ENCODE measurements at regions not wholly inside any gene's neighbourhood (a gene's known extent, or its start where the extent isn't known, plus 50 kb on each side); places are given as distances from the start of the nearest gene placed in this dataset.
"Not testable (repeated sequence)": the region's sequence is repeated elsewhere in the genome, so short reads cannot be mapped to it uniquely, and the experiment has no call there.

DNA sequence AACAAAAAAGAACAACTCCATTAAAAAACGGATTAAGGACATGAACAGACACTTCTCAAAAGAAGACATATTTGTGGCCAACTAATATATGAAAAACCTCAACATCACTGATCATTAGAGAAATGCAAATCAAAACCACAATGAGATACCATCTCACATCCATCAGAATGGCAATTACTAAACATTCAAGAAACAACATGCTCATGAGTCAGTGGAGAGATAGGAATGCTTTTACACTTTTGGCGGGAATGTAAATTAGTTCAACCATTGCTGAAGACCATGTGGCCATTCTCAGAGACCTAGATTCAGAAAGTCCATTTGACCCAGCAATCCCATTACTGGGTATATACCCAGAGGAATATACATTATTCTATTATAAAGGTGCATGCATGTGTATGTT, 1442.6 kb upstream of the B3GALT2 start:
- no peak overlapping the region for H3K27ac ChIP-seq (ENCODE audit: low read depth in 1 of 3, low read length in 2 of 3)
- DNase-seq: no peak
- H3K9me3 ChIP-seq (ENCODE audit: control insufficient read depth in 2 of 2, insufficient read depth in 1 of 2, low read depth in 1 of 2, low read length in 1 of 2): peaks cover 0 to 4% of the 10 kb centered on the region in 2 donors
- no peaks in the 10 kb centered on the region for H3K36me3 ChIP-seq (ENCODE audit: control insufficient read depth in 3 of 3, insufficient read depth in 2 of 3, low read depth in 1 of 3, low read length in 3 of 3)
- H3K4me3 ChIP-seq (ENCODE audit: low read depth in 1 of 3, low read length in 3 of 3): no peak overlapping the region
- FAIRE-seq: no peak
- H3K4me1 ChIP-seq (ENCODE audit: control insufficient read depth in 3 of 3, insufficient read depth in 2 of 3, low read depth in 1 of 3, low read length in 2 of 3): no peaks in the 10 kb centered on the region
- H3K27me3 ChIP-seq (ENCODE audit: control insufficient read depth in 3 of 3, insufficient read depth in 3 of 3, low read length in 3 of 3): no peaks in the 10 kb centered on the region
- WGBS, 3 donors: 73 to 80% (median 77%) methylated on average over 2 of the region's 2 CpGs

DNA sequence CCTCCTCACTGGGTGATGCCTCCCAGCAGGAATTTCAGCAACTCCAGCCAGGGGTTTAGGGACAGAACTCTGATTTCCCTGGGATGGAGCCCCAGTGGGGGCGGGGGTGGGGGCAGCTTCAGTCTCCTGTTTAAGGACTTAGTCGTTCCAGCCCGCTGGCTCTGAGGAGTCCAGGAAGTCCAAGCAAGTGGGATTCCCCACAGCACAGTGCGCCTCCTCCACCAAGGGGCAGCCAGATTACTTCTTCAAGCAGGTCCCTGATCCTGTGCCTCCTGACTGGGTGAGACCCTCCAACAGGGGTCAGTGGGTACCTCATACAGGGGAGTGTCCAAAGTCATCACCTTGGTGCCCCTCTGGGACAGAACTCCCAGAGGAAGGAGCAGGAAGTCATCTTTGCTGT, 1438.4 kb upstream of the B3GALT2 start:
- H3K4me3 ChIP-seq (ENCODE audit: low read depth in 1 of 3, low read length in 3 of 3): no peak overlapping the region
- H3K27ac ChIP-seq (ENCODE audit: low read depth in 1 of 3, low read length in 2 of 3): no peak overlapping the region
- H3K36me3 ChIP-seq (ENCODE audit: control insufficient read depth in 3 of 3, insufficient read depth in 2 of 3, low read depth in 1 of 3, low read length in 3 of 3): no peaks in the 10 kb centered on the region
- DNase-seq: no peak
- WGBS, 3 donors: 91 to 93% (median 93%) methylated on average over 4 of the region's 4 CpGs
- no peak for FAIRE-seq
- H3K27me3 ChIP-seq (ENCODE audit: control insufficient read depth in 3 of 3, insufficient read depth in 3 of 3, low read length in 3 of 3): no peaks in the 10 kb centered on the region
- H3K4me1 ChIP-seq (ENCODE audit: control insufficient read depth in 3 of 3, insufficient read depth in 2 of 3, low read depth in 1 of 3, low read length in 2 of 3): no peaks in the 10 kb centered on the region
- H3K9me3 ChIP-seq (ENCODE audit: control insufficient read depth in 2 of 2, insufficient read depth in 1 of 2, low read depth in 1 of 2, low read length in 1 of 2): peaks cover 0 to 4% of the 10 kb centered on the region in 2 donors

DNA sequence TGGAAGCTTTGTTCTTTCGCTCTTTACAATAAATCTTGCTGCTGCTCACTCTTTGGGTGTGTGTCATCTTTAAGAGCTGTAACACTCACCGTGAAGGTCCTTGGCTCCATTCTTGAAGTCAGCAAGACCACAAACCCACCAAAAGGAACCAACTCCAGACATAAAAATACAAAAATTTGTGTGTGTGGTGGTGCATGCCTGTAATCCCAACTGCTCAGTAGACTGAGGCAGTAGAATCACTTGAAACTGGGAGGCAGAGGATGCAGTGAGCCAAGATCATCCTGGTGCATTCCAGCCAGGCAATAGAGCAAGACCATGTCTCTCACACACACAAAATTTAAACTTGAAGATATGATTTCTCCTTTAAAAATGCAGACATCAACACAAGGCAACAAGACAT, 1431.7 kb upstream of the B3GALT2 start:
- FAIRE-seq (no peak), DNase-seq (no peak)
- Histone ChIP-seq H3K36me3 (ENCODE audit: control insufficient read depth in 3 of 3, insufficient read depth in 2 of 3, low read depth in 1 of 3, low read length in 3 of 3) (no peaks in the 10 kb centered on the region), H3K27ac (ENCODE audit: low read depth in 1 of 3, low read length in 2 of 3) (no peak overlapping the region), H3K4me3 (ENCODE audit: low read depth in 1 of 3, low read length in 3 of 3) (no peak overlapping the region), H3K4me1 (ENCODE audit: control insufficient read depth in 3 of 3, insufficient read depth in 2 of 3, low read depth in 1 of 3, low read length in 2 of 3) (no peaks in the 10 kb centered on the region), H3K9me3 (ENCODE audit: control insufficient read depth in 2 of 2, insufficient read depth in 1 of 2, low read depth in 1 of 2, low read length in 1 of 2) (peaks cover 0 to 6% of the 10 kb centered on the region in 2 donors), H3K27me3 (ENCODE audit: control insufficient read depth in 3 of 3, insufficient read depth in 3 of 3, low read length in 3 of 3) (no peaks in the 10 kb centered on the region)
- 70 to 94% (median 88%) methylated on average over 2 of the region's 2 CpGs for WGBS, 3 donors

DNA sequence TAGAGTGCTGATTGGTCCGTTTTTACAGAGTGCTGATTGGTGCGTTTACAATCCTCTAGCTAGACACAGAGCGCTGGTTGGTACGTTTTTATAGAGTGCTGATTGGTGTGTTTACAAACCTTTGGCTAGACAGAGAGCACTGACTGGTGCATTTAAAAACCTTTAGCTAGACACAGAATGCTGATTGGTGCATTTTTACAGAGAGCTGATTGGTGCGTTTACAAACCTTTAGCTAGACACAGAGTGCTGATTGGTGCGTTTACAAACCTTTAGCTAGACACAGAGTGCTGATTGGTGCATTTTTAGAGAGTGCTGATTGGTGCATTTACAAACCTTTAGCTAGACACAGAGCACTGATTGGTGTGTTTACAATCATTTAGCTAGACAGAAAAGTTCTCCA, 1430.9 kb upstream of the B3GALT2 start:
- H3K9me3 ChIP-seq (ENCODE audit: control insufficient read depth in 2 of 2, insufficient read depth in 1 of 2, low read depth in 1 of 2, low read length in 1 of 2); FAIRE-seq; H3K27ac ChIP-seq (ENCODE audit: low read depth in 1 of 3, low read length in 2 of 3); H3K36me3 ChIP-seq (ENCODE audit: control insufficient read depth in 3 of 3, insufficient read depth in 2 of 3, low read depth in 1 of 3, low read length in 3 of 3); DNase-seq; H3K4me3 ChIP-seq (ENCODE audit: low read depth in 1 of 3, low read length in 3 of 3); H3K4me1 ChIP-seq (ENCODE audit: control insufficient read depth in 3 of 3, insufficient read depth in 2 of 3, low read depth in 1 of 3, low read length in 2 of 3); H3K27me3 ChIP-seq (ENCODE audit: control insufficient read depth in 3 of 3, insufficient read depth in 3 of 3, low read length in 3 of 3): not testable (repeated sequence)
- 85 to 93% (median 89%) methylated on average over 6 of the region's 6 CpGs for WGBS, 3 donors

DNA sequence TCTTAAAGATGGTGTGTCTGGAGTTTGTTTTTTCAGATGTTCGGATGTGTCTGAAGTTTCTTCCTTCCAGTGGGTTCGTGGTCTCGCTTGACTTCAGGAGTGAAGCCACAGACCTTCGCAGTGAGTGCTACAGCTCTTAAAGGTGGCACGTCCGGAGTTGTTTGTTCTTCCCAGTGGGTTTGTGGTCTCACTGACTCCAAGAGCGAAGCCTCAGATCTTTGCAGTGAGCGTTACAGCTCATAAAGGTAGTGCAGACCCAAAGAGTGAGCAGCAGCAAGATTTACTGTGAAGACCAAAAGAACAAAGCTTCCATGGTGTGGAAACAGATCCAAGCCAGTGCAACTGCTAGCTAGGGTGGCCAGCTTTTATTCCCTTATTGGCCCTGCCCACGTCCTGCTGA, 1430.4 kb upstream of the B3GALT2 start:
- Histone ChIP-seq H3K27ac (ENCODE audit: low read depth in 1 of 3, low read length in 2 of 3) (no peak overlapping the region), H3K4me3 (ENCODE audit: low read depth in 1 of 3, low read length in 3 of 3) (no peak overlapping the region), H3K9me3 (ENCODE audit: control insufficient read depth in 2 of 2, insufficient read depth in 1 of 2, low read depth in 1 of 2, low read length in 1 of 2) (peaks cover 0 to 6% of the 10 kb centered on the region in 2 donors), H3K36me3 (ENCODE audit: control insufficient read depth in 3 of 3, insufficient read depth in 2 of 3, low read depth in 1 of 3, low read length in 3 of 3) (no peaks in the 10 kb centered on the region), H3K4me1 (ENCODE audit: control insufficient read depth in 3 of 3, insufficient read depth in 2 of 3, low read depth in 1 of 3, low read length in 2 of 3) (no peaks in the 10 kb centered on the region), H3K27me3 (ENCODE audit: control insufficient read depth in 3 of 3, insufficient read depth in 3 of 3, low read length in 3 of 3) (no peaks in the 10 kb centered on the region)
- DNase-seq (no peak), FAIRE-seq (no peak)
- WGBS, 3 donors: 74 to 88% (median 82%) methylated on average over 9 of the region's 9 CpGs

DNA sequence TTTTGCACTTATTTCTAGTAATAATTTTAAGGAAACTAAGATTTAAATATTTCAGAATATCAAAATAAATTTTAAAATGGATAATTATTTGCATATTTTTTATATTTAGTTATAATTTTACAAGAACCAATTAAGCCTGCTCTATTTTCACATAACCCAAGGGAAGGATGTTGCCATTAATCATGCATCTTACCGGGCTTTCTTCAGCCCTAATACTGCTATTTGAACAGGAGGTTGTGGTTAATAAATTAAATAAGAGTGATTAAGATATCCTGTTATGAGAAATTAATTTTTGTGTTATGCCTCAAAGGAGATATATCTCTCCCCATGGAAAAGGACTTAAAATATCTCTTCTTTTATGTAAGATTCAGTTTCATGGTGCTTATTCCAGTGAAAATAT, 1415.8 kb upstream of the B3GALT2 start:
- DNase-seq (no peak), FAIRE-seq (no peak)
- 73 to 81% (median 79%) methylated on average over 1 of the region's 1 CpG for WGBS, 3 donors
- H3K27me3 ChIP-seq (ENCODE audit: control insufficient read depth in 3 of 3, insufficient read depth in 3 of 3, low read length in 3 of 3): no peaks in the 10 kb centered on the region
- H3K4me3 ChIP-seq (ENCODE audit: low read depth in 1 of 3, low read length in 3 of 3): no peak overlapping the region
- no peaks in the 10 kb centered on the region for H3K4me1 ChIP-seq (ENCODE audit: control insufficient read depth in 3 of 3, insufficient read depth in 2 of 3, low read depth in 1 of 3, low read length in 2 of 3)
- no peak overlapping the region for H3K27ac ChIP-seq (ENCODE audit: low read depth in 1 of 3, low read length in 2 of 3)
- no peaks in the 10 kb centered on the region for H3K36me3 ChIP-seq (ENCODE audit: control insufficient read depth in 3 of 3, insufficient read depth in 2 of 3, low read depth in 1 of 3, low read length in 3 of 3)
- no peaks in the 10 kb centered on the region for H3K9me3 ChIP-seq (ENCODE audit: control insufficient read depth in 2 of 2, insufficient read depth in 1 of 2, low read depth in 1 of 2, low read length in 1 of 2)

DNA sequence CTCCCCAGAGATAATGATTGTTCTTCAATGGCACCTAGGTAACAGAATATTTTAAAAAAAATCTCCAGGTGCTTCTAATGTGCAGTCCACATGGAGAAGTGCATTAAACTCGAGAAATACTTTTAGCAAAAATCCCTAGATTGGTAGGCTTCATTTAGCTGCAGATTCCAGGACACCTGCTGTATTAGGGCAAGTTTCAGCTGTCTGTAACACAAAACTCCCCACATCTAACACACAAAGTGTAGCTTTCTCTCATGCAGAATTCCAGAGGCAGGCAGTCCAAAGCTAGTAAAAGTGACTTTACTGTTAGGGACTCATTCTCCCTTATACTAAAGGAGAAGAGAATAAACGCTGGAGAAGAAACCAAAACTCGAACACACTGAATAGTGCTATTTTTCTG, 1414.3 kb upstream of the B3GALT2 start:
- WGBS, 3 donors: 63 to 79% (median 76%) methylated on average over 3 of the region's 3 CpGs
- no peaks in the 10 kb centered on the region for H3K4me1 ChIP-seq (ENCODE audit: control insufficient read depth in 3 of 3, insufficient read depth in 2 of 3, low read depth in 1 of 3, low read length in 2 of 3)
- no peak overlapping the region for H3K27ac ChIP-seq (ENCODE audit: low read depth in 1 of 3, low read length in 2 of 3)
- DNase-seq (no peak), FAIRE-seq (no peak)
- H3K27me3 ChIP-seq (ENCODE audit: control insufficient read depth in 3 of 3, insufficient read depth in 3 of 3, low read length in 3 of 3): no peaks in the 10 kb centered on the region
- no peak overlapping the region for H3K4me3 ChIP-seq (ENCODE audit: low read depth in 1 of 3, low read length in 3 of 3)
- H3K36me3 ChIP-seq (ENCODE audit: control insufficient read depth in 3 of 3, insufficient read depth in 2 of 3, low read depth in 1 of 3, low read length in 3 of 3): no peaks in the 10 kb centered on the region
- H3K9me3 ChIP-seq (ENCODE audit: control insufficient read depth in 2 of 2, insufficient read depth in 1 of 2, low read depth in 1 of 2, low read length in 1 of 2): no peaks in the 10 kb centered on the region

DNA sequence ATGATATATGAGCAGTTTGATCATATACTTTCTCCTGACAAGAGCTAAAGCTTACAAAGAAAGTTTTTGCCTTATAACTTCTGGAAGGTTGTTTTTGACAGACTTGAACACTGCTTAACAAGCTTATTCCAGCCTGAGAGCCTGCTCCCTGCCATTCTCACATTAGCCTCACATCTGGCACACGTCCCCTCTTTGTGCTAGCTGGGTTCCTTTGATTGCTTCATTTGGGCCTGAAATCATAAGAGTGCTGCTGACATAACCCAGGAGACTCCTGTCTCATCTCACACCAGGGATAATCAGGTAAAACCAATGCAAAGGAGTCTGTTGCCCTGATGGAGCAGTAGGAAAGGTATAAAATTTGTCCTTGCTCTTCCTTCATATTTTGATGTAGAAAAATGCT, 1411.7 kb upstream of the B3GALT2 start:
- H3K27ac ChIP-seq (ENCODE audit: low read depth in 1 of 3, low read length in 2 of 3): no peak overlapping the region
- no peaks in the 10 kb centered on the region for H3K9me3 ChIP-seq (ENCODE audit: control insufficient read depth in 2 of 2, insufficient read depth in 1 of 2, low read depth in 1 of 2, low read length in 1 of 2)
- no peak for FAIRE-seq
- H3K4me3 ChIP-seq (ENCODE audit: low read depth in 1 of 3, low read length in 3 of 3): no peak overlapping the region
- H3K4me1 ChIP-seq (ENCODE audit: control insufficient read depth in 3 of 3, insufficient read depth in 2 of 3, low read depth in 1 of 3, low read length in 2 of 3): no peaks in the 10 kb centered on the region
- 23 to 52% (median 32%) methylated on average over 1 of the region's 1 CpG for WGBS, 3 donors
- H3K36me3 ChIP-seq (ENCODE audit: control insufficient read depth in 3 of 3, insufficient read depth in 2 of 3, low read depth in 1 of 3, low read length in 3 of 3): no peaks in the 10 kb centered on the region
- H3K27me3 ChIP-seq (ENCODE audit: control insufficient read depth in 3 of 3, insufficient read depth in 3 of 3, low read length in 3 of 3): no peaks in the 10 kb centered on the region
- no peak for DNase-seq

DNA sequence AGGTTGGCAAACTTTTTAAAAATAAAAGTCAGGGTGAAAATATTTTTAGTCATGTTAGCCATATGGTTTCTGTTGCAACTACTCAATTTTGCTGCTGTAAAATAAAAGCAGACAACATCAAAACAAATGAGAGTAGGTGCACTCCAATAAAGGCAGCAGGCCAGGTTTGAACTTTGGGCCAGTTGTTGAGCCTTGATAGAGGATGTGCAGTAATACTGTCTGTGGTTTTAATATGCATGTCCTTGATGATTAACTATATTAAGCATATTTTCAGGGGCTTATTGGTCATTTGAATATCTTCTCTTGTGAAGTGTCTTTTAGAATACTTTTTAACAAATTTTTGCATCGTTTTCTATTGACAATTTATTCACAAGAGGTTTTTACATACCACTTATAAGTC, 1399.9 kb upstream of the B3GALT2 start:
- no peak for DNase-seq
- Histone ChIP-seq H3K9me3 (ENCODE audit: control insufficient read depth in 2 of 2, insufficient read depth in 1 of 2, low read depth in 1 of 2, low read length in 1 of 2) (peaks cover 0 to 6% of the 10 kb centered on the region in 2 donors), H3K36me3 (ENCODE audit: control insufficient read depth in 3 of 3, insufficient read depth in 2 of 3, low read depth in 1 of 3, low read length in 3 of 3) (no peaks in the 10 kb centered on the region), H3K4me1 (ENCODE audit: control insufficient read depth in 3 of 3, insufficient read depth in 2 of 3, low read depth in 1 of 3, low read length in 2 of 3) (no peaks in the 10 kb centered on the region), H3K4me3 (ENCODE audit: low read depth in 1 of 3, low read length in 3 of 3) (no peak overlapping the region), H3K27me3 (ENCODE audit: control insufficient read depth in 3 of 3, insufficient read depth in 3 of 3, low read length in 3 of 3) (no peaks in the 10 kb centered on the region), H3K27ac (ENCODE audit: low read depth in 1 of 3, low read length in 2 of 3) (no peak overlapping the region)
- 36 to 55% (median 48%) methylated on average over 1 of the region's 1 CpG for WGBS, 3 donors
- FAIRE-seq: no peak
